GM21526 (cell line): ENCODE measurements at regions not wholly inside any gene's neighbourhood (a gene's known extent, or its start where the extent isn't known, plus 50 kb on each side); places are given as distances from the start of the nearest gene placed in this dataset.

Source experiments
- ATAC-seq: cut with Tn5 transposase; IDR thresholded peaks from one replicate; pipeline ENCODE4 v1.9.1; 2021; ENCODE audit warnings: moderate library complexity; ENCODE audit not compliant: unreplicated experiment, low FRiP score

DNA sequence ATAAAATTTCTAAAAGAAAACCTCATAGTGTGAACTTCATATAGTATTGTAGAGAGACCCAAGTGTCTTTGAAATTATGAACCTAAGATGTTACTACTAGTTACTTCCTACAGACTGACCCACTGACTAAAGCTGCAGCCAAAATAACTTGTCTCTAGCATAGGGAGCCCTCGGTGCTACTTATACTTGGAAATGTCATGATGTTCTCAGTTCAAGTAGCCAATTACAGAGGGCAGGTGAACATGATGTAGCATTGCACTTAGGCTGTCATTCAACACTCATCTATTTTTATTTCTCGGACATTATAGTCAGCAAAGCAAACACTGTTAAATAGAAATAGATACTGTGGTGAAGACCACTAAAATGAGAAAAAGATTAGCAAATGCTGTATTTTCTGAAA lies 165.6 kb downstream of the AREG start:
- no peak for ATAC-seq

DNA sequence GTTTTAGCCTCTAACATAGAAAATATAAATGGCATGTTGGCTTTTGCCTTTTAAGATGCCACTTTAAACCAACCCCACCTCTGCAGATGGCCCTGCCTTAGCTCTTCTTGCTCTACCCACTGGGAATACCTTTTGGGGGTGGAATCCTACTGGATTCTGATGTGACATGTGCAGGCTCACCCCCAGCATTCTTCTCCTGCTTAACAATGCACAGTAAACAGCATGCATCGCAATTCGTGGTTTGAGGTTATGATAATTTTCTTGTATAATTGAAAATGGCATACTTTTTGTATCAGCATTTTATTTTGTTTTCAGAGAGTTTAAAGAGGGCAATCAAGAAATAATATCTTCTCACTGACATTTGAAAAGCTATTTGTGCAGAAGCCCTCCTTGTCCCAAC lies 167.9 kb downstream of the AREG start:
- ATAC-seq = no peak

DNA sequence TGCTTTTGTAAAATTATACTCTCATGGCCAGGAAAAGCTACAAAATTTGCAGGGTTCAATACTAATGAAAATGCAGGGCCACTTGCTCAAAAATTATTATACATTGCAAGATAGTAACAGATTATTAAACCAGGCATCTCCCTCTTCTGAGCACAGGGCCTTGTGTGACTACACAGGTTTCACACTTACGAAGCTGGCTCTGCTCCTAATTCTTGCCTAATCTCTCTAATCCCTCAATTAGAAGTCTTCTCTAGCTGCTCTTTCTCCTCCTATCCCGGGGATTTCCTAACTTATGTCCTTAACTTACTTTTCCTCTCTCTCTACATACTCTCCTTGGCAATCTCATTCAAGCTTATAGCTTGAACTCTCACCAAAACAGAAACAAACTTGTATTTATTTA lies 168.3 kb downstream of the AREG start:
- ATAC-seq = no peak

DNA sequence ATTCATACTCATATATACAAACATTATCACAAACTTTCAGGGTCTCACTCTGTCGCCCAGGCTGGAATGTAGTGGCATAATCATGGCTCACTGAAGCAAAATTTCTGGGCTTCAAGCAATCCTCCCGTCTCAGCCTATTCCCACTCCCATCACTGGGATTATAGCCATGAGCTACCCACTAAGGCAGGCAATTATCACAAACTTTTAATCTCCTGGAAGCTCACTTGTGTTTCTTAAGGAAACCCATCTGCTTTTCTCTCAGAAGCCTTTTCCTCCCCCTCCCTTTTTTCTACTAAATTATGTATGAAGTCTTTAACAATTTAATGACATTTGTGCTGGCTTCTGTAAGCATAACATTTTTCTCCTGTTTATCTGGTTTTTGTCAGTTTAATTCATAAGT lies 170.5 kb downstream of the AREG start:
- no peak for ATAC-seq

DNA sequence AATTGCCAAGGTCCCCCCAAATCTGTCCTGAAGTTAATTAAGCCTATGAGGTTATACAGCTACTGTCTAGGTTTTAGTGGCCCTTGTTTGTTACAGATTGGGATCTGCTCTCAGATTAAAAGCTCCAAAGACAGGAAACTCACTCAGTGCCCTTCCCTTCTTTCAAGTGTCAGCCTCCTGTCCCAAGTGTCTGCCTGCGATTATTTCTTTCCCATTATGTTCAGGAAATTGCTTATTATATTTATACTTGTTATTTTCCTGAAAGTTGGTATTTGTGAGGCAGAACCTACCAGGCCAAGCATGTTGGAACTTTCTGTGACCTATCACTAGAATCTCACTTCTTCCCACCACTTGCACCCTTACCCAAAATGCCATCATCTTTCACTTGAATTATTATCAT lies 173.2 kb downstream of the AREG start:
- no peak for ATAC-seq

DNA sequence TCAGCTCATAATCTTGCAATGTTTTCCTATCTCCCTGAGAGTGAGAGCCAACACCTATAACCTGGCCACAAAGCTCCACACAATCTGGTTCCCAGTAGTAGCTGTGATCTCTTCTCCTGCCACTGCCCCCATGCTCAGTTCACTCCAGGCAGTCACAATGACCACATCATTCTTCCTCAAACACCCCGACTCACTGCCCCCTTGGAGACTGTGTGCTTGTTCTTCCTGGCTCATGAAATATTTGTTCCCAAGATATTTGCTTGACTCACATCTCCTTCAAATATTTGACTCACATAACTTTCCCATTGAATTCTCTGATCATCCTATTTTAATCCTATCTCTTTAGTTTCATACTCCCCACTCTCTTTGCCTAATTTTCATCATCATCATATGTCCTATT lies 173.7 kb downstream of the AREG start:
- no peak for ATAC-seq

DNA sequence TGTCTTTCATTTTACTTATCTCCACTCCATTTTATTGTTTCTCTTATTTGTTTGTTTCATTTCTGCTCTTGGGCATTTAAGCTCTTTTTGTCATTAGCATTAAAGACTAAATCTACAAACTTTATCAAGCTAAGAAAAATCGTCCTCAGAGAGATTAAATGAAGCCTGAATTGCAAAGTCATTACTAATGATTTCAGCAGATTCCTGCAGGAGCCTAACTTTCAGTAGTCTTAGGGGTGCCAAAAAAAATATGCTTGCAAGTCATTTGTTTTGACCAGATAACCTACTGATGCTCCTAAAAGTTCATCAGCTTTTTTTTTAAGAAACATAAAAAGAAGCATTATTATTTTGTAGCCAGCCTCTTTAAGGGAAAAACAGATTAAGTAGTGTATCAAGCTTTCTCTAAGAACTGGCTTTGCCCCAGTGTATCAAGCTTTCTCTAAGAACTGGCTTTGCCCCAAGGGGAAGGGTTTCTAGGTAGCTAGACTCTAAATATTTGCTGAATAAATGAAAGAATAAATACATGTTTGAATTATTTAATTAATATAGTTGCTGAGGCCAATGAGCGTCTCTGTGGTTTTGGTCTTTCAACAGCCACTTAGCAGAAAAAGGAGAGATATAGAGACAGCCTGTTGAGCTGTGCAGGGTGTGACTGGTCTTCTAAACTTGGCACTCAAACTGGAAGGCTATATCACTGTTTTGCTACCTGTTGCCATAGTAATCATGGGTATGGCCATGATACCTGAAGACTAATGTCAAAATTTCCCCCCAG lies 174.2 kb downstream of the BTC start:
- no peak for ATAC-seq

DNA sequence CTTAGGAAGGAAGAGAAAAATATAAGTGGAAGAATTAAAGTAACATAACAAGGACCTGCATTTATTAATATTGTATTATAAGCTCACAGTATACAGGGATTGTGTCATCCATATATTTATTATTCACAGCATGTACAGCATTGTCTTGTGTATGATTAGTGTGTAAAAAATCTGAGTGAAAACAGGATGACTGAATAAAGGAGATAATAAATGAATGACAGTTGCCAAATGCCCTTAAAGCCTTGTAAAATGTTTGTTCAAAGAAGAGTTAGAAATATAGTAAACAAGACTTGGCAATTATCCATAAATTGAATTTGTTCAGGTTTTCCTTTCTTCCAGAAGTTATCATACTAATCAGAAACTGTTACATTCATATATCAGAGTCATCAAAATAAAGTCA lies 172.7 kb downstream of the BTC start:
- ATAC-seq = no peak

DNA sequence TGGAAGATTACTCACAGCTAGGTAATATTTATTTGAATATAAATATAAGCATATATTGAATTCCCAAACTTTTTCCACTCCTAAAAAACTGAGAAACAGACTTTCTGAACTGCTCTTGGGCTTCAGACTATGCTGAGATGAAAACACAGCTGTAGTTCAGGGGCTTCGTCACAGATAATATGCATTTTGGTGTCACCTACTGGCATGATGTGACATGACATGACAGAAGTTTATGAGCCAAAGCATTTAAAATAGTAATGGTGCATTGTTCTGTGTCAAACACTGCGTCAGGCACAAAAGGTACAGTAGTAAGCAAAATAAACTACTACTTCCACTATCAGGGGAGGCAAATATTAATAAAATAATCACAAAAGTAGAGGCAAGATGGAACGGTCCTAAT lies 171.3 kb downstream of the BTC start:
- no peak for ATAC-seq

DNA sequence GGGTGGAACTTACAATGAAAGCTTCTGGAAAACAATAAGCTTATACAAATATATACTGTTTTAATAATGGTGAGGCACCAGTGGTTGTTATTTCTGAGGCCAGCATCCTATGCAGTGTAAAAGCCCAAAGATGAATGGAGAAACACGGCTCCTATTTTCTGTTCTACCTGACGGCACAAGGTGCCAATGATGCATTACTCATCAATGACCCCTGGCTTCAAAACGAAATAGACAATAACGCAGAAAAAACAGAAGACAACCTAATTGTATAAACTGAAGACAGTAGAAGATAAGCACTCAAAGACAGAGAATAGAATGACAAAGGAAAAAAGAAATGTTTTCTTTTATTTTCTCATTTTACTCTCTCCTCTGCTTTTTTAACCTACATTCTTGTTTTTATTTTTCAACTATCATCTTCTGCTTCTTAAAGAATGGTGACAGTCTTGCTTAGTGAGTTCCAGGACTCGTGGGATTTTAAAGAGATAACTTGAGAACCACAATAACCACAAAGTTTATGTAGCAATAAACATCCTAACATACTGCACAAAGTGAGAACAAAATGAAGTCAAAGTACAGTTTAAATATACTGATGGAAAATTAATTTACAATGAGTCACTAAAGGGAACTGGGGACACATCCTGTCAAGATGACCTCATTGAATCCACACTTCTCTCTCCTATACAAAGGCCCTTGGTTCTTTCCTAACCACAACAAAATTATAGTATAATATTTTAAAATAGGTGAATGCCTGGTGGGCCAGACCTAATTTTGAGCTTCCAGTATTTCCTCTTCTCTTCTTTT lies 169.8 kb downstream of the BTC start:
- no peak for ATAC-seq

DNA sequence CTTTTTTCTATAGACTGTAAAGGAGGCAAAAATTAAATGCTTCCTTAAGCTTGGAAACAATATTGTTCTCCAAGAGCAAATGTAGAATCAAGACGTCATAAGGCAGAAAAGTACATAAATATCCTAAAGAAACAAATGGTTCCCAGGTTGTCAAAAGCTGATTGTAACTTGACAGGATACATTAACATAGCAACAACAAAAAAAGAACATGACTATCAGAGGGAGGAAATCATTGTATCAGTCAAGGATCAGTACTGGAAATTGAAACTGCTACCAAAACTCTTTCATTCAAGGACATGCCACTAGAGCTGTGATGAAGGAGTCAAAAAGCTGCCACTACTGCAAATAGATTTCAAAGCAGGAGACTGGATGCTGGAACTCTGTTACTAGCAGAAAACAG lies 168.3 kb downstream of the BTC start:
- no peak for ATAC-seq

DNA sequence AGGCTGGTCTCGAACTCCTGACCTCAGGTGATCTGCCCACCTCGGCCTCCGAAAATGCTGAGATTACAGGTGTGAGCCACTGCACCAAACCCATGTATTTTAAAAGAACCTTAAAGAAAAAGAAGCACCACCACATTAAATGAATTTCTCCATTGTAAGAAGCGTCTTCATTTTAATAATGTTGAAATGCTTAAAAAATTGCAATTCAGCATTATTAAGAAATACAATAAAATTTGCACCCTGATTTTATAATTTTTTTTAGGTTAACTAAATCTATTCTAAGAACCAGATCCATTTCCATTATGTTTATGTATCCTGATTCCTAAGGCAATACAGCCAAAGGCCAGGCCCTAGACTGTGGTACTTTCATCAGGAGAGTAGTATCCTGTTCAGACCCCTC lies 167.2 kb downstream of the BTC start:
- ATAC-seq = no peak

DNA sequence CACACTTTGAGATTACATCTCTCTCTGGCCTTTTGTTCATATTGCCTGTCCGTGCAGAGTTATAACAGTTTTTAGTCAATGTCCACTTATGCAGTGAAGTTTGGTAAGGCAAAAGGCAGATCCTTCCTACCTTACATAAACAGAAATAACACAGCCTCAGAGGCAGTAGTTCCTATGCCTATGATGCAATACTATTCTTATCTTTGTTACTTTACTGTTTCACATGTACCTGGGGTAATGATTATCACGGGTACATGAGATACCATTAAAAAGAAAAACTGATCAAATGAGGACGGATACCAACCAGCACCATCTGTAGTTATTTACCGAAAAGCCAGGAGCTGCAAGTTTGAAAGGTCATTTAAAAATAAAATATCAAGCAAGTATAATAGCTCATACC lies 166.8 kb downstream of the BTC start:
- ATAC-seq = no peak

DNA sequence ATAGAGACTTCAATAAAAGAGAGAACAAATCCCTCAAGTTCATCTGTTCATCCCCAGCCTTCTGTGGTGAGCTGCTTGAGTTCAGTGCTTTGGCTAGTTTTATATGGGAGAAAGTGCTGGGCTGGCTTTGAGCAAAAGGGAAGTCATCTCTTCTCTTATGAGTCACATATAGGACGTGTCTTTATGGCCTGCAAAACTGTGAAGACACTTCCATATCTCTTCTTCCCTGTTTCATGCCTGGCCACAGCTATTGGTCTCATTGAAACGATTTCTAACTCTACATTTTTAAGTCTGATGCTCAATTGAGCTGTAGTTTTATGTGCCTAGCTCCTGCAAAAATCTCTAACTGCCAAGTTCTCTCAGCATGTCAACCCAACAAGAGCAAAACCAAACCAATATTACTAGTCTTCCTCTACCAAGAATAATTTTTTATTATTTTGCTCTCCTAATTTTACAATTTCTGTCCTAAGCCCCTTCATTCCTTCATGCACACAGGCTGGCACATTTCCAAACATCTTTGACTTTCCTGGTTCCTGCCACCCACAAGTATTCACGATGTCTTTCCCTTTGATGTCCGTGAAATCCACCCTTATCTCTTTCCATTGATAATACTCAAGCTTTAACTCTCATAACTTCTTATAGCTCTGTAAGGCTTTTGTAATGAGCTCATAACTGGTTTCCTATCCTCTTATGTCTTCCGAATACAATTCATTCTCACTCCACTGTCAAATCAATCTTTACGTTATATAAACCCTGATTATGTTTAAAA lies 165.3 kb downstream of the BTC start:
- ATAC-seq = no peak

DNA sequence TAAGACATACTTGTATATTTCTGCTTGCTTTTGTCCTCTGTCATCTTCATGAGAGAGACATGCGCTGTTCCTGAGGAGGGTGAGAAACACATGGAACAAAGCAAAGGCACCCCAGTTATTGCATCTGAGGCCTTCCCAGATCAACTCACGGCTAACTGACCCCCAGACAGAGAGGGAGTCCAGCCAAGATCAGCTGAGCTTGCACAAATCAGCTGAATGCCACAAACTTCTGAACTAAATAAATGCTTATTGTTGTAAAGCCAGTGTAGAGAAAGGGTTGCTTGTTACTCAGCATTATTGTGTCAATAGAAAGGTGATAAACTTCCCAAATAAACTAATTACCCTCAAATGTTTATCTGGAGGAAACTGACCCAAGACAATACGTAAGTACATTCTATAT lies 163.8 kb downstream of the BTC start:
- ATAC-seq = no peak

DNA sequence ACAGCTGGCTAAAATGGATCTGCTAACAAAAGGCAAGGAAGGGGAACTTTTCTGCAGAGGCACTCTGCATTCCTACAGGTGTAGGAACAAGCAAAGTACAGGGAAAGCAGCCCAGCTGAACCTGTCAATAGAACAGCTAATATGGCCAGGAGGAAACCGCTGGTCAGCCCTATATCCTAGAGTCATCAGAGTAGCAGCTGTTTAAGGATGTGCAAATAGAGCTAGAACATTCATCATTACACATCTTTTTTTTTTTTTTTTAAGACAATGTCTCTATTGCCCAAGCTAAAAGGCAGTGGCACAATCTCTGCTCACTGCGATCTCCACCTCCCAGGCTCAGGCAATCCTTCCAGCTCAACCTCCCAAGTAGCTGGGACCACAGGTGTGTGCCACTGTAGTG lies 163.0 kb downstream of the BTC start:
- no peak for ATAC-seq

DNA sequence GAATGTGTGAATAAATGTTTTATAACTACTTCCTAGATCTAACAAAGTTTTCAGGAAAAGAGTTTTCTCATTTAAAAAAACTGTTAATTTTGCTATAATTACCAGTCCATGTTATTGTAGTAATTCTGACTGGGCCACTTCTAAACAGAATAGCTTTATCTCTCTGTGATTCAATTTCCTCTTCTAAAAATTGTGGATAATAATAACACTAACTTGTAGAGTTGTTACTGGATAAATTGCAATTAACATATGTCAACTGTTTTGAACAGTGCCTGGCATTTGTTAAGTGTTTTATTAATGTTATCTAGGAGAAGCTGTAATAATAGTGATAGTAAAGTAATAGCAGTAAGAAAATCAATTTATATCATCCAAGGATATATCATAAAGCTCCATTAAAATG lies 162.3 kb downstream of the BTC start:
- ATAC-seq = no peak

DNA sequence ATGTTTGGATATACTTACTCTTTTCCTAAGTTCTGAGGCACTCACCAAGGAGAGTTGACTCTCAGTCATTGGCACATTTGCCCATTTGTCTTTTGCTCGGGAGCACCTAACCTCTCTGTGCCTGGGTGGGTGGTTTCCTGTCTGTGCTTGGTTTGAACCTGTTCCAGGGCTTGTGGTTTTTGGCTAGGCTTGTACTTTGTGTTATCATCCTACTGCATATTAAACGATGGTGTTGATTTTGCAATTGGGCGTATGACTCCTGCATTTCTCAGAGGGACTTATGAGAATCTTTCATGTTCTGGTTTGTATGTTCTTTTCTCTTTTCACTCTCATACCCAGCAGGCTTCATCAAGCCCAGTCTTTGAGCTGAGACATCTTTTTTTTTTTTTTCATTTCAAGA lies 161.7 kb downstream of the BTC start:
- ATAC-seq = no peak

DNA sequence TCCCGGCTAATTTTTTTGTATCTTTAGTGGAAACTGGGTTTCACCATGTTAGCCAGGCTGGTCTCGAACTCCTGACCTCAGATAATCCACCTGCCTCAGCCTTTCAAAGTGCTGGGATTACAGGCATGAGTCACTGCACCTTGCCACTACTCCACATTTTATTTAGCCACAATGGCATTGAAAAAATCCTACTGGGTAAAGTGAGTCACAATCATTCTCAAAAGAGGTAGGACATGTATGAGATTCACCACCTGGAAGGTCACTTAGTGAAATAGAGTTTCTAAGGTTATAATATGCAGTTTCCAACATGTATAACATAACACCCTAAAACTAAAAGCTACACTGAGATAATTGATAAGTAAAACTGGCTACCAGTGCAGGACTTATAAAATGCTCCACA lies 159.2 kb downstream of the BTC start:
- ATAC-seq = no peak

DNA sequence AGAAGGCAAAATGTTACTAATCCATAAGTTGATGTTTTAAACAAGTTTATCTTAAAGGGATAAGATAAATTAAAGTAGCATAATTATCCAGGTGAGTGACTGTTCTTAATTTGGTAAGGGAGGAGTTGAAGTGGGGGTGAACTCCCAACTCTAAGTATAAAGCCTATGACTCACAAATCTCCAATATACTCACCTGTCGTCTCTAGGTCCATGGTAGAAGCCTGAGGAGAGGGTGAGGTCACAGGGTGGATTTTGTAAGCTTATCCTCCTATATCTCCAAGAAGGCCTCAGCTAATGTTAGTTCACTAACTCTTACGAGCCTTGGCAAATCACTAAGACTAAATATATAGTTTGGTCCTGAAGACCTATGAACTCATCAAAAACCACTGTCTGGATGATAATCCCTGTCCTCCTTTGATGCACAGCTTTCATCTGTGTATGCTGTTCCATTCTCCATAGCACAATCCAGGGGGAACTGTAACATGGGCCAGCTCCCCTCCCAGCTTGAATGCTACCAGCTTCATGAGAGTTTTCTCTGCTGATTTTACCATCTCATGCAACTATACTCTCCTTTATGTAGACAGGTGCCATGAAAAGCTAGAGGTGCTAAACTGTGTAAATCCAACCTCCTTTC lies 158.7 kb downstream of the BTC start:
- no peak for ATAC-seq

DNA sequence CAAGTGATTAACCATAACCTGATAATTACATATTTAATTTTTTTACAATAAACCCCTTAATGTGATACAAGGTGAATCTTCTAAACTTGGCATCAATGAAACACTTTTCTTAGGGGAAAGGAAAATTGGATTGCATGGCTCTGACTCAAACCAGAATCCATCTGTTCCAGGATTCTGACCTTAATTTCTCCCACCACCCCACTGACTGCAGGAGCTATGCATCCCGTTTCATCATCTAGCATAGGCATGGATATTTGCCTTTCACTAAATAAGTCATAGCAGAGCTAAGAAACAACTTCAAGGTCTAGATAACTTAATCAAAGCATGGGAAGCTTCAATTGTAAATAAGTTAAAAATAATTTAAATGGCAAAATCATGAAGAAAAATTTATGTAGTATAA lies 156.3 kb downstream of the BTC start:
- ATAC-seq = no peak
